GM19328 (cell line): ENCODE measurements at regions not wholly inside any gene's neighbourhood (a gene's known extent, or its start where the extent isn't known, plus 50 kb on each side); places are given as distances from the start of the nearest gene placed in this dataset.
"Not testable (repeated sequence)": the region's sequence is repeated elsewhere in the genome, so short reads cannot be mapped to it uniquely, and the experiment has no call there.

ENCODE experiments used
- ATAC-seq: cut with Tn5 transposase; IDR thresholded peaks from one replicate; pipeline ENCODE4 v1.9.1; 2021; ENCODE audit warnings: mild to moderate bottlenecking, moderate library complexity; ENCODE audit not compliant: unreplicated experiment

GRCh38 chr4:187098429-187098828, 374.8 kb upstream of the FAT1 start:
- ATAC-seq = no peak

- no peak for ATAC-seq
Measured at GRCh38 chr4:187103351-187103750, 379.7 kb upstream of the FAT1 start.

GRCh38 chr4:187108845-187109244, 385.2 kb upstream of the FAT1 start:
- ATAC-seq = no peak

- ATAC-seq = no peak
Measured at GRCh38 chr4:187109636-187110035, 386.0 kb upstream of the FAT1 start.

- no peak for ATAC-seq
Measured at GRCh38 chr4:187118166-187118565, 394.5 kb upstream of the FAT1 start.

- no peak for ATAC-seq
Measured at GRCh38 chr4:187118602-187119120, 395.0 kb upstream of the FAT1 start.

GRCh38 chr4:187124331-187124730, 400.7 kb upstream of the FAT1 start:
- ATAC-seq = no peak

- no peak for ATAC-seq
Measured at GRCh38 chr4:187125062-187125461, 401.4 kb upstream of the FAT1 start.

GRCh38 chr4:187127456-187127855, 403.8 kb upstream of the FAT1 start:
- ATAC-seq = no peak

- ATAC-seq = no peak
Measured at GRCh38 chr4:187128222-187128621, 404.6 kb upstream of the FAT1 start.

- ATAC-seq = no peak
Measured at GRCh38 chr4:187128976-187129375, 405.3 kb upstream of the FAT1 start.

GRCh38 chr4:187131826-187132225, 408.2 kb upstream of the FAT1 start:
- ATAC-seq = not testable (repeated sequence)

GRCh38 chr4:187135878-187136277, 412.2 kb upstream of the FAT1 start:
- ATAC-seq = no peak

GRCh38 chr4:187139141-187139540, 415.5 kb upstream of the FAT1 start:
- no peak for ATAC-seq

- ATAC-seq = no peak
Measured at GRCh38 chr4:187141101-187141500, 417.4 kb upstream of the FAT1 start.

GRCh38 chr4:187149229-187149945, 425.7 kb upstream of the FAT1 start:
- no peak for ATAC-seq

- no peak for ATAC-seq
Measured at GRCh38 chr4:187157380-187157958, 433.8 kb upstream of the FAT1 start.

GRCh38 chr4:187158003-187158402, 434.3 kb upstream of the FAT1 start:
- no peak for ATAC-seq

- ATAC-seq = no peak
Measured at GRCh38 chr4:187160486-187160885, 436.8 kb upstream of the FAT1 start.

GRCh38 chr4:187166886-187167512, 443.3 kb upstream of the FAT1 start:
- no peak for ATAC-seq

GRCh38 chr4:187171706-187172339, 448.2 kb upstream of the FAT1 start:
- no peak for ATAC-seq

- ATAC-seq = no peak
Measured at GRCh38 chr4:187172340-187172761, 448.7 kb upstream of the FAT1 start.
